HFFc6 (cell line): ENCODE measurements at regions not wholly inside any gene's neighbourhood (a gene's known extent, or its start where the extent isn't known, plus 50 kb on each side); places are given as distances from the start of the nearest gene placed in this dataset.

Experiments
- DNase-seq: peaks from one replicate; pipeline ENCODE4 v3.0.0-alpha.2; 2018
- H3K27ac Mint-ChIP-seq: 2 replicates; pipeline ENCODE4 v1.8.0; 2020; ENCODE audit warnings: mild to moderate bottlenecking, mixed read lengths
- H3K27me3 Mint-ChIP-seq: 2 replicates; pipeline ENCODE4 v1.8.0; 2021; ENCODE audit warnings: mild to moderate bottlenecking, moderate library complexity, mixed read lengths; ENCODE audit not compliant: insufficient read depth
- H3K36me3 Mint-ChIP-seq: 2 replicates; pipeline ENCODE4 v1.8.0; 2021; ENCODE audit warnings: low read depth, mixed read lengths
- H3K4me1 Mint-ChIP-seq: 2 replicates; pipeline ENCODE4 v1.8.0; 2020; ENCODE audit warnings: low read depth, mixed read lengths
- H3K4me3 Mint-ChIP-seq: 2 replicates; pipeline ENCODE4 v1.8.0; 2020; ENCODE audit warnings: mild to moderate bottlenecking, moderate library complexity, mixed read lengths
- H3K9me3 Mint-ChIP-seq: 2 replicates; pipeline ENCODE4 v1.8.0; 2020; ENCODE audit warnings: mild to moderate bottlenecking, mixed read lengths
- CTCF ChIP-seq: fragments of 200-600 bp; sonication (generic); IDR thresholded peaks from 2 replicates; pipeline ENCODE4 v1.5.0; 2021; ENCODE audit warnings: antibody characterized with exemption, mild to moderate bottlenecking

DNA sequence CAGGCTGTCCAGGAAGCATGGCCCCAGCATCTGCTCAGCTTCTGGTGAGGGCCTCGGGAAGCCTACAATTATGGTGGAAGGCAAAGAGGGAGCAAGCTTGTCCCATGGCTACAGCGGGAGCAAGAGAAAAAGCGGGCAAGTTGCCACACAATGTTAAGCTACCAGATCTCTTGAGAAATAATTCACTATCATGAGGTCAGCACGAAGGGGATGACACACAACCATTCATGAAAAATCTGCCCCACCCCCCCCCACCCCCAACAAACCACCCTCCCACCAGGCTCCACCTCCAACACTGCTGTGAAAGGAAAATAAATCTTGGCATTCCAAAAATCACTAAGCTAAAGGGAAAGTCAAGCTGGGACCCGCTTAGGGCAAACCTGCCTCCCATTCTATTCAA lies 545.8 kb upstream of the NRP1 start:
- no peak for TF ChIP-seq CTCF
- H3K4me3 Mint-ChIP-seq, result no peak overlapping the region
- DNase-seq, result no peak
- H3K27ac Mint-ChIP-seq, result no peak overlapping the region
- H3K4me1 Mint-ChIP-seq, result no peaks in the 10 kb centered on the region
- H3K9me3 Mint-ChIP-seq, result no peaks in the 10 kb centered on the region
- H3K27me3 Mint-ChIP-seq, result peaks cover 22% of the 10 kb centered on the region
- H3K36me3 Mint-ChIP-seq, result no peaks in the 10 kb centered on the region

- no peaks in the 10 kb centered on the region for H3K36me3 Mint-ChIP-seq
- H3K27ac Mint-ChIP-seq, result no peak overlapping the region
- TF ChIP-seq CTCF, result no peak
- H3K4me1 Mint-ChIP-seq, result no peaks in the 10 kb centered on the region
- peaks cover 23% of the 10 kb centered on the region for H3K27me3 Mint-ChIP-seq
- no peak for DNase-seq
- H3K4me3 Mint-ChIP-seq, result no peak overlapping the region
- no peaks in the 10 kb centered on the region for H3K9me3 Mint-ChIP-seq
Measured at GRCh38 chr10:33878238-33878786, 543.8 kb upstream of the NRP1 start.

GRCh38 chr10:33876584-33877400 lies 542.3 kb upstream of the NRP1 start:
- DNase-seq, result no peak
- H3K9me3 Mint-ChIP-seq, result no peaks in the 10 kb centered on the region
- no peaks in the 10 kb centered on the region for H3K4me1 Mint-ChIP-seq
- no peaks in the 10 kb centered on the region for H3K36me3 Mint-ChIP-seq
- H3K27me3 Mint-ChIP-seq, result peaks cover 32% of the 10 kb centered on the region
- H3K27ac Mint-ChIP-seq, result no peak overlapping the region
- TF ChIP-seq CTCF, result no peak
- H3K4me3 Mint-ChIP-seq, result no peak overlapping the region

DNA sequence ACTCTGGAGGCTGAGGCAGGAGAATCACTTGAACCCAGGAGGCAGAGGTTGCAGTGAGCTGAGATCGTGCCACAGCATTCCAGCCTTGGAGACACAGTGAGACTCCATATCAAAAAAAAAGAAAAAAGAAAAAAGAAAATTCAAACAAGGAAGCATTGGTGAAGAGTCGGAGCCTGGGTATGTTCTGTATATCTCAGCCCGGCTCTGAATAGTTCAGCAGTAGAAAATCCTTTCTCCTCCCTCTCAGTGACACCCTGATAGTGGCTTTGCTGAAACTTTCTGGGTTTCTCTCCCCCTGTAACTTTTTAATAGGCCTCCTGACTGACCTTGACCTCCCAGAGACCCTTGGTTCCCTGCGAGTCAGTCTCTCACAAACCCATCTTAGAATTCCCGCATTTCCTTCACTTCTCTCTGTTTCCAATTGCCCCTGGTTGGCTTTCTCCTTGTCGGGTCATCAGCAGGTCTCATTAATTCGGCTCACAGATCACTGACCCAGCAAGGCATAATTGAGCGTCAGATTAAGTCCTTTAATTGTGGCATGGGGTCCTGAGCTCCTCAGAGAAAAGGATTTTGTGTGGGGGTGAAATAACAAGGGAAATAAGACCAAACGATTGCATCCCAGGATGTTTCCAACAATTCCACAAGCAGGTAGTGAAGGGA lies 541.6 kb upstream of the NRP1 start:
- no peaks in the 10 kb centered on the region for H3K4me1 Mint-ChIP-seq
- peaks cover 37% of the 10 kb centered on the region for H3K27me3 Mint-ChIP-seq
- no peak for TF ChIP-seq CTCF
- no peaks in the 10 kb centered on the region for H3K36me3 Mint-ChIP-seq
- no peak overlapping the region for H3K4me3 Mint-ChIP-seq
- no peaks in the 10 kb centered on the region for H3K9me3 Mint-ChIP-seq
- no peak for DNase-seq
- no peak overlapping the region for H3K27ac Mint-ChIP-seq

DNA sequence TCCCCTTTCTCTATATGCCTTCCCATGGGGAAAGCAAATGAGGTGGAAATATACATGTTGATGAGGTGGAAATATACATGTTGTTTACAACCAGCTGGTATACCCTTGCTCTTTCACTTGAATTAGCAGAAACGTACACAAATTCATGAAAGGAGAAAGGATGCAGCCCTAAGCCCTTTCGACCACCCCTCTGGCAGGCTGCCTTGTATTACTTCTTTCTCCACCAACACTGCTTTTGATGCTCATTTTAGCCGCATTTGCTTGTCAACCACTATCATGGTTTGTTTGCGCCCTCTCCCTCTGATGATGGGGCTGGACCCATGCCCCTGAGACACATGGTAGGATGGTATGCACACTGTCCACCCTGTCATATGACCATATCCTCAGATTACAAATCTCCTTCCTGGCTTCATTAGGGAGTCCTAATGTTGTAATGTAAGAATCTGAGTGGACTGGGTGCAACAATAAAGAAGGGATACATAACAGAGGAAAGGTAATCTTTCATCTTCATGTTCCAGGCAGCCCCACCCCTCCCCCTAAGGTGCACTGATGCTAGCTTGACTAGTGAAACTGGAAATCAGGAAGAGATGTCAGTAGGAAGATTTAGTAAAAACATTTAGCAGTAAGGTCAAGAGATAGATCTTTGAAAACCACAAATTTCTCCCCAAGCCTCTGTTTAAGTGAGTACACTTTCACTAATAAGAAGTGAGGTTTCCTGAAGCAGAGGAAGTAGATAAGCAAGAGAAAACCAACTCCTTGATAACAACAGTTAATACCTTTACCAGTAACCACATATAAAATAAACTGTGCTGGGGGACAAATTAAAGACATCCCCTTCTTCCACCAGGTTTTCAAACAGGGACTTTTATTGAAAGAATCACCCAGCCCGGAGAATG lies 536.8 kb upstream of the NRP1 start:
- Mint-ChIP-seq H3K9me3 (no peaks in the 10 kb centered on the region), H3K27me3 (peaks cover 47% of the 10 kb centered on the region), H3K4me1 (no peaks in the 10 kb centered on the region), H3K36me3 (no peaks in the 10 kb centered on the region), H3K27ac (no peak overlapping the region), H3K4me3 (no peak overlapping the region)
- DNase-seq, result no peak
- no peak for TF ChIP-seq CTCF
